ENCODE measurements at regions not wholly inside any gene's neighbourhood (a gene's known extent, or its start where the extent isn't known, plus 50 kb on each side); places are given as distances from the start of the nearest gene placed in this dataset.
A peak's percentile ranks its signal among the peaks of the same experiment; 100 is the strongest.

- DNase-seq (ENCODE audit: low spot score), result no peak
These were observed 73.3 kb downstream of the RFC3 start for GRCh38 chr13:33891196-33891742.

- DNase-seq (ENCODE audit: low spot score), result no peak
These were observed 75.6 kb downstream of the RFC3 start for GRCh38 chr13:33893559-33893958.

- DNase-seq (ENCODE audit: low spot score), result no peak
These were observed 86.5 kb downstream of the RFC3 start for GRCh38 chr13:33904431-33904830.

GRCh38 chr13:33908116-33908515 lies 90.2 kb downstream of the RFC3 start:
- DNase-seq (ENCODE audit: low spot score), result no peak

- DNase-seq (ENCODE audit: low spot score), result no peak
These were observed 92.3 kb downstream of the RFC3 start for GRCh38 chr13:33910255-33910654.

GRCh38 chr13:33911521-33911920 lies 93.6 kb downstream of the RFC3 start:
- DNase-seq (ENCODE audit: low spot score), result no peak

GRCh38 chr13:33913829-33914228 lies 95.9 kb downstream of the RFC3 start:
- no peak for DNase-seq (ENCODE audit: low spot score)

- DNase-seq (ENCODE audit: low spot score), result no peak
These were observed 99.2 kb downstream of the RFC3 start for GRCh38 chr13:33917190-33917589.

GRCh38 chr13:33918199-33918932 lies 100.4 kb downstream of the RFC3 start:
- peak; percentile 85 for DNase-seq (ENCODE audit: low spot score)

GRCh38 chr13:33919120-33919519 lies 101.2 kb downstream of the RFC3 start:
- DNase-seq (ENCODE audit: low spot score), result no peak

- DNase-seq (ENCODE audit: low spot score), result no peak
These were observed 107.6 kb downstream of the RFC3 start for GRCh38 chr13:33925563-33925962.

GRCh38 chr13:33927315-33927714 lies 109.4 kb downstream of the RFC3 start:
- DNase-seq (ENCODE audit: low spot score), result peak; percentile 57

- peak; percentile 52 for DNase-seq (ENCODE audit: low spot score)
These were observed 113.7 kb downstream of the RFC3 start for GRCh38 chr13:33931397-33932311.

- no peak for DNase-seq (ENCODE audit: low spot score)
These were observed 114.9 kb downstream of the RFC3 start for GRCh38 chr13:33932769-33933406.

- DNase-seq (ENCODE audit: low spot score), result no peak
These were observed 115.9 kb downstream of the RFC3 start for GRCh38 chr13:33933810-33934209.

GRCh38 chr13:33934343-33934742 lies 116.4 kb downstream of the RFC3 start:
- DNase-seq (ENCODE audit: low spot score), result no peak

- DNase-seq (ENCODE audit: low spot score), result no peak
These were observed 117.0 kb downstream of the RFC3 start for GRCh38 chr13:33934951-33935371.

GRCh38 chr13:33935969-33936368 lies 118.0 kb downstream of the RFC3 start:
- DNase-seq (ENCODE audit: low spot score), result no peak

GRCh38 chr13:33937373-33938098 lies 119.6 kb downstream of the RFC3 start:
- no peak for DNase-seq (ENCODE audit: low spot score)

- peak; percentile 6 for DNase-seq (ENCODE audit: low spot score)
These were observed 122.3 kb downstream of the RFC3 start for GRCh38 chr13:33940256-33940655.

GRCh38 chr13:33940898-33941297 lies 122.9 kb downstream of the RFC3 start:
- DNase-seq (ENCODE audit: low spot score), result no peak

GRCh38 chr13:33945477-33945876 lies 127.5 kb downstream of the RFC3 start:
- DNase-seq (ENCODE audit: low spot score), result no peak
